ENCODE measurements at regions not wholly inside any gene's neighbourhood (a gene's known extent, or its start where the extent isn't known, plus 50 kb on each side); places are given as distances from the start of the nearest gene placed in this dataset.

DNA sequence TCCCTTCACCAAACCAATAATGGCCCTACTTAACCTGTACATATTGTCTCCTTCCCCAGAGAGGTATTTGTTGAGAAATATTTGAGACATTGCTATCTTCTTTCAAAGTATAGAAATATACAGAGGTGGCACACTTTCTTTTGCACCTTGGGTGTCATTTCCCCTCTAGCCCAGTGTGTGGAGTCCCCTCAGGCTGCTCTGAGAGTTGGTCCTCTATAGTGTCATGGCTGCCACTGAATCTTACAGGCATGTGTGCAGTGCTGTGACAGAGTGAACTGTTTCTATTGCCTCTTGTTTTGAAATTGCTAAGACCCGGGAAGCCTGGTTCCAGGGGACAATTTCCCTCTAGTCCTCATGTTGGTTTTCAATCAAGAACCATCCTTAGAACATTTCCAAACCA is 140.2 kb upstream of the KCNJ6 start:
- TF ChIP-seq, protein P1, sequence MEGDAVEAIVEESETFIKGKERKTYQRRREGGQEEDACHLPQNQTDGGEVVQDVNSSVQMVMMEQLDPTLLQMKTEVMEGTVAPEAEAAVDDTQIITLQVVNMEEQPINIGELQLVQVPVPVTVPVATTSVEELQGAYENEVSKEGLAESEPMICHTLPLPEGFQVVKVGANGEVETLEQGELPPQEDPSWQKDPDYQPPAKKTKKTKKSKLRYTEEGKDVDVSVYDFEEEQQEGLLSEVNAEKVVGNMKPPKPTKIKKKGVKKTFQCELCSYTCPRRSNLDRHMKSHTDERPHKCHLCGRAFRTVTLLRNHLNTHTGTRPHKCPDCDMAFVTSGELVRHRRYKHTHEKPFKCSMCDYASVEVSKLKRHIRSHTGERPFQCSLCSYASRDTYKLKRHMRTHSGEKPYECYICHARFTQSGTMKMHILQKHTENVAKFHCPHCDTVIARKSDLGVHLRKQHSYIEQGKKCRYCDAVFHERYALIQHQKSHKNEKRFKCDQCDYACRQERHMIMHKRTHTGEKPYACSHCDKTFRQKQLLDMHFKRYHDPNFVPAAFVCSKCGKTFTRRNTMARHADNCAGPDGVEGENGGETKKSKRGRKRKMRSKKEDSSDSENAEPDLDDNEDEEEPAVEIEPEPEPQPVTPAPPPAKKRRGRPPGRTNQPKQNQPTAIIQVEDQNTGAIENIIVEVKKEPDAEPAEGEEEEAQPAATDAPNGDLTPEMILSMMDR (IDR thresholded peaks at IDR 0.05; ENCODE audit: low read length, missing control alignments): no peak
- H3K4me3 ChIP-seq (replicated peaks; ENCODE audit: low read depth, low read length): no peak overlapping the region
- no peak for DNase-seq (ENCODE audit: low read depth)

DNA sequence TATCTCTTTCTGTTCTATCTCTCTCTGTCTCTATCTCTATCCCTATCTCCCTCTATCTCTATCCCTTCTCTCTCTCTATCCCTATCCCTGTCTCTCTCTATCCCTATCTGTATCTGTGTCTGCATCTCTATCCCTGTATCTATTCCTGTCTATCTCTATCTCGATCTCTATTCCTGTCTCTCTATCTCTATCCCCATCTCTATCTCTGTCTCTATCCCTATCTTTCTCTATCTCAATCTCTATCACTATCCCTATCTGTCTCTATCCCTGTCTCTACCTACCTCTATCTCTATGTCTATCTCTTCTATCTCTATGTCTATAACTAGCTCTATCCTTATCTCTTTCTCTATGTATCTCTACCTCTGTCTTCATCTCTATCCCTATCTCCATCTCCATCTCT is 141.4 kb upstream of the KCNJ6 start:
- DNase-seq (ENCODE audit: low read depth): no peak
- no peak overlapping the region for H3K4me3 ChIP-seq (replicated peaks; ENCODE audit: low read depth, low read length)
- TF ChIP-seq, protein P1 (IDR thresholded peaks at IDR 0.05; ENCODE audit: low read length, missing control alignments): no peak

DNA sequence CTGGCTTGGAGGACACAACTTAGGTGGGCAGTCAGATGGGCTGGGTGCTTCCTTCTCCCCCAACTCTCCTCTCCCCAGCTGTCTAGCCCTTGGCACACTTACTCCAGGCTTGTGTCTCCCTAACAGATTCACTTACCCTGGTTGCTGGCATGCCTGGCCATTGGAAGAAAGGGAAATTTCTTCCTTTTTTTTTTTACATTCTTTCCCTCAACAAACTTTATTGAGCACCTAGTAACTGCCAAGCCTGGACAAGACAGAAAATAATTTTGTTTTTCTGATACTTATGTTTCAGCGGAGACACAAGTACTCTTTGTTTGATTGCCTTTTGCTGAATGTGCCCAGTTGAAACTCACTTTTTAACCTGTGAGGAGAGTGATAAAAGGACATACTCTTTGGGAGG is 144.3 kb upstream of the KCNJ6 start:
- TF ChIP-seq, protein P1 (IDR thresholded peaks at IDR 0.05; ENCODE audit: low read length, missing control alignments): no peak
- no peak for DNase-seq (ENCODE audit: low read depth)
- H3K4me3 ChIP-seq (replicated peaks; ENCODE audit: low read depth, low read length): no peak overlapping the region

DNA sequence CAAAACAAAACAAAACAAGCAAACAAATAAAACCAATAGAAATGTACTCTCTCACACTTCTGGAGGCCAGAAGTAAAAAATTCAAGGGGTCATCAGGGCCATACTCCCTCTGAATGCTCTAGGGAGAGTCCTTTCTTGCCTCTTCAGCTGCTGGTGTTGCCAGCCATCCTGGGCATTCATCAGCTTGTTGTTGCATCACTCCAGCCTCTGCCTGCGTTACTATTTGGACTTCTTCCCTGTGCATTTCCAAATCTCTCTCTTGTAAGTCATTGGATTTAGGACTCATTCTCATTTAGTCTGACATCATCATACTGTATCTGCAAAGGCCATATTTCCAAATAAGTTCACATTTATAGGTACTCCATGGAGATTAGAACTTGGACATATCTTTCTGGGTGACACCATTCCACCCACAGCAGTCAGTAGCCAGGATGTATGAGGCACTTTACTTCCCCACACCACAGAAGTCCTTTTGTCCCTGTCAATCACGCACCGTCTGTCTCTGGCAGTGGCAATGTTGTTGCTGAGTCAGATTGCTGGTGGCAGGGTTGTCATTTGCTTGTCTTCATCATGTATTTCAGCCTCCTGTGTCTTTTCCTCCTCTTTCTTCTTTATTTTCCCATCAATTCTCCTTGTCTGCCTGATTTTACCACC is 151.0 kb upstream of the KCNJ6 start:
- peak; percentile 23 for DNase-seq (ENCODE audit: low read depth)
- TF ChIP-seq, protein P1 (IDR thresholded peaks at IDR 0.05; ENCODE audit: low read length, missing control alignments): no peak
- H3K4me3 ChIP-seq (replicated peaks; ENCODE audit: low read depth, low read length): no peak overlapping the region

DNA sequence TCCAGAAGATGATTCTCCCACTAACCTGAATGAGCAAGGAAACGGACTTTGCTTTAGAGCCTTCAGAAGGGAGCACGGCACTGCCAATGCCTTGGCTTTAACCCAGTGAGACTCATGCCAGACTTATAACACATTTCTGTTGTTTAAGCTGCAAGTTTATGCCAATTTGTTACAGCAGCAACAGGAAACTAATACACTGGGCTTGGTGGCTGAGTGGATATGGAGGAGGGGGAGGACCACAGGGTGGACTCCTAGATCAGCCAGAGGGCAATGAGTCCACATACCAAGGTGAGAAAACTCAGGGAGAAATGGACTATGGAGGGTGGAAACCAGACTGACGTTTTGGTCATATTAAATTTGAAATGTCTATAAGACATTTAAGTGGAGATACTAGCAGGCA is 156.2 kb upstream of the KCNJ6 start:
- TF ChIP-seq, protein P1 (IDR thresholded peaks at IDR 0.05; ENCODE audit: low read length, missing control alignments): no peak
- no peak overlapping the region for H3K4me3 ChIP-seq (replicated peaks; ENCODE audit: low read depth, low read length)
- no peak for DNase-seq (ENCODE audit: low read depth)

DNA sequence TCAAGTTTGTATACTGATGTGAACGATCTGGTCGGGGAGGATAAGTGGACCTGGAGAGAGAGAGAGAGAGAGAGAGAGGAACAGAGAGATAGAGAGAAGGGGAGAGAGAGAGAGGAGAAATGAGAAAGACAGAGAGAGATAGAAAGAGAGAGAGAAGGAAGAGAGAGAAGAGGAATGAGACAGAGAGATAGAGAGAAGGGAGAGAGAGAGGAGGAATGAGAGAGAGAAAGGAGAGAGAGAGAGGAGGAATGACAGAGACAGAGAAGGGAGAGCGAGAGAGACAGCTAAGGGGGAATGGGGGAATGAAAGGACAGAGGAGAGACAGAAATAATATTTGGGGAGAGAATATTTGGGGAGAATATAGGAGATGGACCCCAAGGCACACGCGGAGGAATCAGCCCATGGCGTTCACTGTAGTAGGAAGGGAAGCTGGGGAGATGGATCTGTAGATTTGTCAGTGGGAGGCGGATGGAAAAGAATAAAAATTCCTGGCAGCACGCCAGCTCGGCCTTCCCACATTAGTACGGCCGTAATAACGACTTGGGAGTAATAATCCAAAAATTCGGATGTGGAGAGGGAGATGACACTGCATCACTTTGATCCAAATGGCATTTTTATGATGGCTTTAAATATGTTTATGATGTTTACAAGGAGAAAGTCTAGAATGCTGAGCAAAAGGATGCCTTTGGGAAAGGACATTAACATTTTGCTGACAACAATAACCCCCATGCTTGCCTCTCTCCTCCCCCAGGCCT is 159.8 kb upstream of the KCNJ6 start:
- H3K4me3 ChIP-seq (replicated peaks; ENCODE audit: low read depth, low read length): no peak overlapping the region
- TF ChIP-seq, protein P1 (IDR thresholded peaks at IDR 0.05; ENCODE audit: low read length, missing control alignments): no peak
- DNase-seq (ENCODE audit: low read depth): peak; percentile 3

All from fibroblast of pulmonary artery (primary cell).